ENCODE measurements at regions not wholly inside any gene's neighbourhood (a gene's known extent, or its start where the extent isn't known, plus 50 kb on each side); places are given as distances from the start of the nearest gene placed in this dataset.

- no peak for DNase-seq
Measured at GRCh38 chr11:123253911-123254310, 58.9 kb upstream of the CLMP start.

GRCh38 chr11:123253223-123253622, 58.2 kb upstream of the CLMP start:
- DNase-seq: no peak

- DNase-seq: no peak
Measured at GRCh38 chr11:123251657-123252344, 56.8 kb upstream of the CLMP start.

DNA sequence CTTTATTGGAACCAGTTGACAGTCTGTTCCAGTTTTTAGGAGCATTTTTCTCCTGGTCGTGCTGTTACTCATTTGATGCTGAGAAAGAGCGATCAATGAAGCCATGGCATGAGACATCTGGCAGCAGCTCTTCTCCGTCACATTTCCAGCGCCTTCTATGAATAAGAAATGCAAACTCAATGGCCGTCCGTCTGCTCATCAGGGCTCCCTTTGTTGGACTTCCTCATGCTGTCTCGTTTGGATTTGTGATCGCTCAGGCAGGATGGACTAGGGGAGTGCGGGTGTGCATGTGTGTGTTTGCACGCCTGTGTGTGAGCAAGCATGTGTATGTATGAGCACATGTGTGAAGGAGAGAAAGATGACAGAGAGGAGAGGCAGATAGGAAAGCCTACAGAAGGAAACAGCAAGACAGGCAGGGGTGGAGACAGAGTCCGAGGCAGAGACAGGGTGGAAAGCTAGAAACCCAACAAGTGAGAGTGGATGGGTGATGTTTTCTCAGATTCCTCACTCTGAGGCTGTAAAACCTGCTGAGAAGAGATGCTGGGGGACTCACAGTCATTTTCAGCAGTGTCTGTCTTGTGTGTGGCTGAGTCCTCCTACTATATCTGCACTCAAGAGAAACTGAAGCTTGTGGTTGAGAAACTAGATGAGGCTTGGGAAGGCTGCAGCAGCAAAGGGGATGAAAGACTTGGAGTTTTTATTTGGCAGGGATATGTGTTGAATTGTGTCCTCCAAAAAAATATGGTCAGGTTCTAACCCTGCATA, 56.0 kb upstream of the CLMP start:
- no peak for DNase-seq

DNA sequence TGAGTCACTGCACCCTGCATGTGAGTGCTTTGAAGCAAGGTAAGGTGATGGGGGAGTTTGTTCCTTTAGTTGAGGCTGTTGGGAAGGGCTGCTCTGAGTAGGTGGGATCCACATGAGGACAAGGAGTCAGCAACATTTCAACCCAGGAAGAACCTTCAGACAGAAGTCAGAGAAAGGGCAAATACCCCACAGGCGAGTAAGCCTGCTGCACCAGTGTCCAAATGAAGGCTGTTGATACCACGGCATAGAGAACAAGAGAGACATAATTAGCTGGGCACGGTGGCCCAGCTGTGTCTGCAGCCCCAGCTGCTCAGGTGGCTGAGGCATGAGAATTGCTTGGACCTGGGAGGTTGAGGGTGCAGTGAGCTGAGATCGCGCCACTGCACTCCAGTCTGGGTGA, 54.3 kb upstream of the CLMP start:
- DNase-seq: no peak

DNA sequence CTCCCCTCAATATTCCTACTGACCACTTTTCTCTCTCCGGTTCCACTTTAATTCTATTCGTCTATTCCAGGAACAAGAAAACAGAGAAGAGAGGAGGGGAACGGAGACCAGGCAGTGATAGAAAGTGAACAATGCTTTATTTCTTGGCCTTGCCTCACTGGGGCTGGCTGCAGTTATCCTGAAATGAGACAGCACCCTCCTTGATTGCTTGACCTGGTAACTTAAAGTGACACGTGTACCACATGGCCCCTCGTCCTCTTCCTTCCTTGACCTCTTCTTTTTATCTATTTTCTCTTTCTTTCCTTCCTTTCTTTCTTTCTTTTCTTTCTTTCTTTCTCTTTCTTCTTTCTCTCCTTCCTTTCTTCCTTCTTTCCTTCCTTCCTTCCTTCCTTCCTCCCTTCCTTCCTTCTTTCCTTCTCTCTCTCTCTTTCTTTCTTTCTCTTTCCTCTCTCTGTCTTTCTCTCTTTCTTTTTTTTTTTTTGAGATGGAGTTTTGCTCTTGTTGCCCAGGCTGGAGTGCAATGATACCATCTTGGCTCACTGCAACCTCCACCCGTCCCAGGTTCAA, 52.8 kb upstream of the CLMP start:
- no peak for DNase-seq

- no peak for DNase-seq
Measured at GRCh38 chr11:123247496-123247799, 52.4 kb upstream of the CLMP start.

GRCh38 chr11:123246749-123247495, 51.9 kb upstream of the CLMP start:
- peak; percentile 25 for DNase-seq

DNA sequence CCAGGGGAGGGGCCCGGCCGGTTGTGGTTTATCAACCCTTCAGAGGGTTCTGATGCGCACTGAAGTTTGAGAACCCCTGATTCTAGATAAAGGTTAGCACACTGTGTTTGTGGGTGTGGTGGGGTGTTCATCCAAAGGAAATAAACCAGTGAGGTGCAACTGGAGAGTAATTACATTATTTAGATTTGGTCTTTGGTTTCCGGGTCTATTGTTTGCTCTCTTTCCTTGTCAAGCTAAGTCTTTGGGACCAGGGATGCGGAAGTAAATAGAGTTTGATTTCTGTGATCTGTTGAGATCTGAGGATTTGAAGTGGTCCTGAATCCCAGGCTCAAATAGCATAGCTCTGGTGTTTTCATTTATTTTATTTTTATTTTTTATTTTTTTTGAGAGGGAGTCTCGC, 50.5 kb upstream of the CLMP start:
- DNase-seq: no peak
